Osteoblast (primary cell): ENCODE measurements at regions not wholly inside any gene's neighbourhood (a gene's known extent, or its start where the extent isn't known, plus 50 kb on each side); places are given as distances from the start of the nearest gene placed in this dataset.
A peak's percentile ranks its signal among the peaks of the same experiment; 100 is the strongest.

Experiments
- DNase-seq: peaks from one replicate; pipeline ENCODE4 v3.0.0; 2011; ENCODE audit warnings: low spot score, mixed read lengths; ENCODE audit not compliant: insufficient read length; ENCODE audit errors: missing footprints
- H2AFZ ChIP-seq: 2 replicates; pipeline ENCODE4 v1.6.0; 2011; ENCODE audit warnings: mild to moderate bottlenecking, low read length
- H3K27ac ChIP-seq: 2 replicates; pipeline ENCODE4 v1.5.1; 2011; ENCODE audit warnings: mild to moderate bottlenecking, low read depth, low read length, moderate library complexity
- H3K27me3 ChIP-seq: 2 replicates; pipeline ENCODE4 v1.6.0; 2012; ENCODE audit warnings: mild to moderate bottlenecking, control low read depth, inconsistent platforms, low read length, moderate library complexity; ENCODE audit not compliant: insufficient read depth
- H3K36me3 ChIP-seq: 2 replicates; pipeline ENCODE4 v1.5.1; 2011; ENCODE audit warnings: mild to moderate bottlenecking, low read length, control low read depth, moderate library complexity; ENCODE audit not compliant: insufficient read depth
- H3K4me1 ChIP-seq: 2 replicates; pipeline ENCODE4 v1.5.1; 2011; ENCODE audit warnings: mild to moderate bottlenecking, low read length, control low read depth, moderate library complexity; ENCODE audit not compliant: insufficient read depth
- H3K4me2 ChIP-seq: 2 replicates; pipeline ENCODE4 v1.6.0; 2011; ENCODE audit warnings: mild to moderate bottlenecking, low read length; ENCODE audit not compliant: insufficient read depth
- H3K4me3 ChIP-seq: fragments of 200-600 bp; sonication (generic); 3 replicates; pipeline ENCODE4 v1.5.1; 2012; ENCODE audit warnings: mild to moderate bottlenecking, low read length, inconsistent platforms; ENCODE audit not compliant: insufficient read depth
- H3K79me2 ChIP-seq: 2 replicates; pipeline ENCODE4 v1.6.0; 2012; ENCODE audit warnings: mild to moderate bottlenecking, low read length, control low read depth, inconsistent platforms; ENCODE audit not compliant: insufficient read depth
- H3K9me3 ChIP-seq: 2 replicates; pipeline ENCODE4 v1.5.1; 2011; ENCODE audit warnings: low read depth, low read length, control low read depth
- H4K20me1 ChIP-seq: 2 replicates; pipeline ENCODE4 v1.6.0; 2012; ENCODE audit warnings: mild to moderate bottlenecking, low read length, control low read depth; ENCODE audit not compliant: insufficient read depth
- TF ChIP-seq, protein P1 (sequence below): IDR thresholded peaks from 2 replicates; pipeline ENCODE4 v1.5.1; 2011; ENCODE audit warnings: mild to moderate bottlenecking, low read depth, low read length, moderate library complexity; ENCODE audit errors: extremely low read depth

DNA sequence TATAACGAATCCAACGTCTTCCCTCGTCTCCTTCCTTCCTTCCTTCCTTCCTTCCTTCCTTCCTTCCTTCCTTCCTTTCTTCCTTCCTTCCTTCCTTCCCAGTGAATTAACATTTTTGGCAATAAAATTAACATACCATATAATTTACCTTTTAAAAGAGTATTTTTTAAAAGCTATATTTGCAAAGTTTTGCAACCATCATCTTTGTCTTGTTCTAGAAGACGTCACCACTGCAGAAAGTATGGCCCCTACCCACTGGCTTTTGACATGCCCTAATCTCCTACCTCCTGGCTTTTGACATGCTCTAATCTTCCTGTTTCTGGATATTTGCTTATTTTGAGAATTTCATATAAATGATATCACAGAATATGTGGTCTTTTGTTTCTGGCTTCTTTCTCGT lies 1023.9 kb upstream of the ZEB2 start:
- Histone ChIP-seq H2AFZ (no peak overlapping the region), H3K4me1 (no peaks in the 10 kb centered on the region), H3K4me3 (no peak overlapping the region), H3K36me3 (no peaks in the 10 kb centered on the region), H3K9me3 (no peaks in the 10 kb centered on the region), H3K27me3 (no peaks in the 10 kb centered on the region), H3K4me2 (no peak overlapping the region), H3K27ac (no peak overlapping the region), H3K79me2 (no peaks in the 10 kb centered on the region), H4K20me1 (no peaks in the 10 kb centered on the region)
- peak; percentile 53 for DNase-seq
- TF ChIP-seq, protein P1, sequence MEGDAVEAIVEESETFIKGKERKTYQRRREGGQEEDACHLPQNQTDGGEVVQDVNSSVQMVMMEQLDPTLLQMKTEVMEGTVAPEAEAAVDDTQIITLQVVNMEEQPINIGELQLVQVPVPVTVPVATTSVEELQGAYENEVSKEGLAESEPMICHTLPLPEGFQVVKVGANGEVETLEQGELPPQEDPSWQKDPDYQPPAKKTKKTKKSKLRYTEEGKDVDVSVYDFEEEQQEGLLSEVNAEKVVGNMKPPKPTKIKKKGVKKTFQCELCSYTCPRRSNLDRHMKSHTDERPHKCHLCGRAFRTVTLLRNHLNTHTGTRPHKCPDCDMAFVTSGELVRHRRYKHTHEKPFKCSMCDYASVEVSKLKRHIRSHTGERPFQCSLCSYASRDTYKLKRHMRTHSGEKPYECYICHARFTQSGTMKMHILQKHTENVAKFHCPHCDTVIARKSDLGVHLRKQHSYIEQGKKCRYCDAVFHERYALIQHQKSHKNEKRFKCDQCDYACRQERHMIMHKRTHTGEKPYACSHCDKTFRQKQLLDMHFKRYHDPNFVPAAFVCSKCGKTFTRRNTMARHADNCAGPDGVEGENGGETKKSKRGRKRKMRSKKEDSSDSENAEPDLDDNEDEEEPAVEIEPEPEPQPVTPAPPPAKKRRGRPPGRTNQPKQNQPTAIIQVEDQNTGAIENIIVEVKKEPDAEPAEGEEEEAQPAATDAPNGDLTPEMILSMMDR, result no peak

DNA sequence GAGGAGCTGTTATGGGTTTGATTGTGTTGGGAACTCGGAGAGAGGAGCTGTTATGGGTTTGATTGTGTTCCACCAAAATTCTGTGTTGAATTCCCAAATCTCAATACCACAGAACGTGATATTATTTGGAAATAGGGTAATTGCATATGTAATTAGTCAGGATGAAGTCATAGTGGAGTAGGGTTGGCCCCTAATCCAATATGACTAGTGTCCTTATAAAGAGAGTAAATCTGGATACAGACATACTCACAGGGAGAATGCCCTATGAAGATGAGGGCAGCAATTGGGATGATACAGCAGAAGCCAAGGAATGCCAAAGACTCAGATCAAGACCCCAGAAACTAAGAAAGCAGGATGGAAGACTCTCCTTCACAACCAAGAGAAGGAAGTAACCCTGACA lies 1023.2 kb upstream of the ZEB2 start:
- no peaks in the 10 kb centered on the region for H3K36me3 ChIP-seq
- no peaks in the 10 kb centered on the region for H3K9me3 ChIP-seq
- no peaks in the 10 kb centered on the region for H4K20me1 ChIP-seq
- no peaks in the 10 kb centered on the region for H3K4me1 ChIP-seq
- peak overlapping the region; percentile 18 for H2AFZ ChIP-seq
- no peak for DNase-seq
- TF ChIP-seq, protein P1, result no peak
- H3K27ac ChIP-seq, result no peak overlapping the region
- no peaks in the 10 kb centered on the region for H3K27me3 ChIP-seq
- no peak overlapping the region for H3K4me2 ChIP-seq
- no peak overlapping the region for H3K4me3 ChIP-seq
- H3K79me2 ChIP-seq, result no peaks in the 10 kb centered on the region

DNA sequence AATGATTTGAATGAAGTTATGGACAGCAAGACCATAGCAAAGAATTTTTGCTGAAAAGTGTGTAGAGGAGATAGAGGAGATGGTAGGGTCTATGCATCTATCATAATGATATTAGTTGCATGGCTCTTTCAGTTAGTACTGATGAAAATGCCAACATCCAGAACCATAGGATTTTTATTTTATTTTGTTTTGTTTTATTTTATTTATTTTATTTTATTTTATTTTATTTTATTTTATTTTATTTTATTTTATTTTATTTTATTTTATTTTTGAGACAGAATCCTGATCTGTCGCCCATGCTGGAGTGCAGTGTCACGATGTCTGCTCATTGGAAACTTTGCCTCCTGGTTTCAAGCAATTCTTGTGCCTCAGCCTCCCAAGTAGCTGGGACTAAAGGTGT lies 1021.1 kb upstream of the ZEB2 start:
- Histone ChIP-seq H4K20me1 (no peaks in the 10 kb centered on the region), H3K36me3 (no peaks in the 10 kb centered on the region), H3K9me3 (no peaks in the 10 kb centered on the region), H3K4me3 (no peak overlapping the region), H3K27ac (no peak overlapping the region), H3K27me3 (no peaks in the 10 kb centered on the region), H3K4me1 (no peaks in the 10 kb centered on the region), H3K4me2 (no peak overlapping the region), H3K79me2 (no peaks in the 10 kb centered on the region), H2AFZ (no peak overlapping the region)
- TF ChIP-seq, protein P1, result no peak
- no peak for DNase-seq

DNA sequence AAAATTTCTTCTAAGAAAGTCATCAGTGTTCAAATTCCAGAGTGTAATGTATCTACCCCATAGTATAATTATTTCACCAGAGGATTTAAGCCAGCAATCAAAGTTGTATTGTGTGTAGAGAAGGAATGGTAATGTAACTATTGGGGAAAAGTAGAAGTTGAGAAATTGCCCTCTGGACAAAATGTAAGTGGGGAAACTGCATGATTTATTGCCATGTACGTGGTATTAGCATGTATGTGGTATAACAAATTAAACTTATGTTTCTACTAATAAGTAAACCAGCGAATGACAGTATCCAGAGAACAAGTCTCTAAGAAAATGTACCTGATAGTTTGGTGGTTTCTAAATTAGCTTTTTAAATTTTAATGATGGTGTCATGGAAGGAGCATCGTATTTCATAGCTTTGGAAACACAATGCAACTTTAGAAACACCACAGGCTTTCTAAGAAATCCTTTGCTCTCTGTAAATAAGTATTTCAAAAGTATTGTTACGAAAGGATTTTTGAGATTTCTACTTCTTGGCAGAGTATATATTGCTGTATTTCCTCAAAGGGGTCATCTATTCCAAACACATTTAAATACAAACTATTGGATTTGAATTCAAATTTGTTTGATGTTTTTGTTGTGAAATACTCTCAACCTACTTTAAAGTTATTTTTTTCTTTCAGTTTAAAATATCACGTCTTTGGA lies 1018.9 kb upstream of the ZEB2 start:
- H3K79me2 ChIP-seq, result no peaks in the 10 kb centered on the region
- H3K4me1 ChIP-seq, result no peaks in the 10 kb centered on the region
- peak overlapping the region; percentile 26 for H2AFZ ChIP-seq
- peak overlapping the region; percentile 9 for H3K4me2 ChIP-seq
- H3K36me3 ChIP-seq, result no peaks in the 10 kb centered on the region
- TF ChIP-seq, protein P1, result no peak
- no peaks in the 10 kb centered on the region for H3K9me3 ChIP-seq
- no peaks in the 10 kb centered on the region for H3K27me3 ChIP-seq
- no peaks in the 10 kb centered on the region for H4K20me1 ChIP-seq
- DNase-seq, result no peak
- no peak overlapping the region for H3K4me3 ChIP-seq
- no peak overlapping the region for H3K27ac ChIP-seq
